ENCODE measurements at regions not wholly inside any gene's neighbourhood (a gene's known extent, or its start where the extent isn't known, plus 50 kb on each side); places are given as distances from the start of the nearest gene placed in this dataset.

GRCh38 chr6:105981002-105981887 lies 104.9 kb upstream of the PRDM1 start:
- H3K27ac ChIP-seq (ENCODE audit: poor library complexity, severe bottlenecking): no peak overlapping the region
- H3K4me3 ChIP-seq (ENCODE audit: severe bottlenecking): no peak overlapping the region
- H3K36me3 ChIP-seq (ENCODE audit: low read depth): no peaks in the 10 kb centered on the region
- H3K27me3 ChIP-seq (ENCODE audit: insufficient read depth, poor library complexity, severe bottlenecking): no peaks in the 10 kb centered on the region
- no peak for TF ChIP-seq CTCF (IDR thresholded peaks at IDR 0.05; ENCODE audit: poor library complexity, severe bottlenecking)
- no peaks in the 10 kb centered on the region for H3K4me1 ChIP-seq (ENCODE audit: insufficient read depth, poor library complexity, severe bottlenecking)
- DNase-seq (ENCODE audit: low spot score) (no peak), ATAC-seq (ENCODE audit: low read depth) (no peak)
- no peaks in the 10 kb centered on the region for H3K9me3 ChIP-seq (ENCODE audit: severe bottlenecking)

GRCh38 chr6:105978974-105979373 lies 107.2 kb upstream of the PRDM1 start:
- Histone ChIP-seq H3K4me3 (ENCODE audit: severe bottlenecking) (no peak overlapping the region), H3K9me3 (ENCODE audit: severe bottlenecking) (no peaks in the 10 kb centered on the region), H3K27ac (ENCODE audit: poor library complexity, severe bottlenecking) (no peak overlapping the region), H3K4me1 (ENCODE audit: insufficient read depth, poor library complexity, severe bottlenecking) (no peaks in the 10 kb centered on the region), H3K27me3 (ENCODE audit: insufficient read depth, poor library complexity, severe bottlenecking) (no peaks in the 10 kb centered on the region), H3K36me3 (ENCODE audit: low read depth) (no peaks in the 10 kb centered on the region)
- ATAC-seq (ENCODE audit: low read depth): no peak
- no peak for DNase-seq (ENCODE audit: low spot score)
- no peak for TF ChIP-seq CTCF (IDR thresholded peaks at IDR 0.05; ENCODE audit: poor library complexity, severe bottlenecking)

GRCh38 chr6:105977934-105978504 lies 108.1 kb upstream of the PRDM1 start:
- Histone ChIP-seq H3K27me3 (ENCODE audit: insufficient read depth, poor library complexity, severe bottlenecking) (no peaks in the 10 kb centered on the region), H3K4me3 (ENCODE audit: severe bottlenecking) (no peak overlapping the region), H3K36me3 (ENCODE audit: low read depth) (no peaks in the 10 kb centered on the region), H3K4me1 (ENCODE audit: insufficient read depth, poor library complexity, severe bottlenecking) (no peaks in the 10 kb centered on the region), H3K9me3 (ENCODE audit: severe bottlenecking) (peaks cover 2% of the 10 kb centered on the region), H3K27ac (ENCODE audit: poor library complexity, severe bottlenecking) (no peak overlapping the region)
- ATAC-seq (ENCODE audit: low read depth) (no peak), DNase-seq (ENCODE audit: low spot score) (no peak)
- no peak for TF ChIP-seq CTCF (IDR thresholded peaks at IDR 0.05; ENCODE audit: poor library complexity, severe bottlenecking)

GRCh38 chr6:105974986-105975385 lies 111.2 kb upstream of the PRDM1 start:
- no peak overlapping the region for H3K4me3 ChIP-seq (ENCODE audit: severe bottlenecking)
- TF ChIP-seq CTCF (IDR thresholded peaks at IDR 0.05; ENCODE audit: poor library complexity, severe bottlenecking): no peak
- no peak for ATAC-seq (ENCODE audit: low read depth)
- H3K9me3 ChIP-seq (ENCODE audit: severe bottlenecking): peaks cover 2% of the 10 kb centered on the region
- no peaks in the 10 kb centered on the region for H3K27me3 ChIP-seq (ENCODE audit: insufficient read depth, poor library complexity, severe bottlenecking)
- DNase-seq (ENCODE audit: low spot score): no peak
- H3K4me1 ChIP-seq (ENCODE audit: insufficient read depth, poor library complexity, severe bottlenecking): no peaks in the 10 kb centered on the region
- no peaks in the 10 kb centered on the region for H3K36me3 ChIP-seq (ENCODE audit: low read depth)
- no peak overlapping the region for H3K27ac ChIP-seq (ENCODE audit: poor library complexity, severe bottlenecking)

GRCh38 chr6:105972440-105972839 lies 113.7 kb upstream of the PRDM1 start:
- H3K27ac ChIP-seq (ENCODE audit: poor library complexity, severe bottlenecking): no peak overlapping the region
- no peaks in the 10 kb centered on the region for H3K27me3 ChIP-seq (ENCODE audit: insufficient read depth, poor library complexity, severe bottlenecking)
- H3K4me1 ChIP-seq (ENCODE audit: insufficient read depth, poor library complexity, severe bottlenecking): no peaks in the 10 kb centered on the region
- no peak for DNase-seq (ENCODE audit: low spot score)
- ATAC-seq (ENCODE audit: low read depth): no peak
- H3K9me3 ChIP-seq (ENCODE audit: severe bottlenecking): peaks cover 2% of the 10 kb centered on the region
- no peak for TF ChIP-seq CTCF (IDR thresholded peaks at IDR 0.05; ENCODE audit: poor library complexity, severe bottlenecking)
- H3K36me3 ChIP-seq (ENCODE audit: low read depth): no peaks in the 10 kb centered on the region
- H3K4me3 ChIP-seq (ENCODE audit: severe bottlenecking): no peak overlapping the region

All from RWPE2 (cell line).